HG03095 (cell line): ENCODE measurements at regions not wholly inside any gene's neighbourhood (a gene's known extent, or its start where the extent isn't known, plus 50 kb on each side); places are given as distances from the start of the nearest gene placed in this dataset.
"Not testable (repeated sequence)": the region's sequence is repeated elsewhere in the genome, so short reads cannot be mapped to it uniquely, and the experiment has no call there.

Experiments
- ATAC-seq: cut with Tn5 transposase; IDR thresholded peaks from one replicate; pipeline ENCODE4 v1.9.1; 2021; ENCODE audit warnings: moderate library complexity; ENCODE audit not compliant: unreplicated experiment

DNA sequence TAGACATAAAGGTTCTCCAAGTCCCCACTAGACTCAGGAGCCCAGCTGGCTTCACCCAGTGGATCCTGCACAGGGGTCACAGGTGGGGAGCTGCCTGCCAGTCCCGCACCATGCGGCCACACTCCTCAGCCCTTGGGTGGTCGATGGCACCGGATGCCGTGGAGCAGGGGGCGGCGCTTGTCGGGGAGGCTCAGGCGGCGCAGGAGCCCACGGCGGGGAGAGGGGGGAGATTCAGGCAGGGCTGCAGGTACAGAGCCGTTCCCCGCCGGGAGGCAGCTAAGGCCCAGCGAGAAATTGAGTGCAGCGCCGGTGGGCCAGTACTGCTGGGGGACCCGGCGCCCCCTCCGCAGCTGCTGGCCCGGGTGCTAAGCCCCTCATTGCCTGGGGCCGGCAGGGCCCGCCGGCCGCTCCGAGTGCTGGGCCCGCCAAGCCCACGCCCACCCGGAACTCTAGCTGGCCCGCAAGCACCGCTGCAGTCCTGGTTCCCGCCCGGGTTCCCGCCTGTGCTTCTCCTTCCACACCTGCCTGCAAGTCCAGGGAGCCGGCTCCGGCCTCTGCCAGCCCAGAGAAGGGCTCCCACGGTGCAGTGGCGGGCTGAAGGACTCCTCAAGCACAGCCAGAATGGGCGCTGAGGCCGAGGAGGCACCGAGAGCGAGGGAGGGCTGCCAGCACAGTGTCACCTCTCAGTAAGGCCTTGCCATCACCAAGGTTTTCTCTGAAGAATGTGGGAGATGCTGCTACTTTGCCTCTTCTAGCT, 58.4 kb upstream of the PPP1R12A start:
- no peak for ATAC-seq

DNA sequence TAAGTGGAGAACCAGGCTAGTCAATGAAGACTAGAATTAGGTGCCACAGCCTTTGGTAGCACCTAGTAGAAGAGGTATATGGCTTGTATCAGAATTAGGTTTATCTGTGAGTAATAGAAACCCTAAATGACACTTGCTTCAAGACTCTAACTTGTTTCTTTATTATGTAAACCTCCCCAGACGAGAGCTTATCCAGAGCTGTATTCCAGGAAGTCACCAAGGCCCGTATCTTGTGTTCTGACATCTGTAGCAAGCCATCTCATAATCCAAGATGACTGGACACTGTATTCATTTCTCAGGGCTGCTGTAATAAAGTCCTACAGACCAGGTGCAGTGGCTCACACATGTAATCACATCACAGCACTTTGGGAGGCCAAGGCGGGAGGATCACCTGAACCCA, 56.7 kb upstream of the PPP1R12A start:
- ATAC-seq = no peak

DNA sequence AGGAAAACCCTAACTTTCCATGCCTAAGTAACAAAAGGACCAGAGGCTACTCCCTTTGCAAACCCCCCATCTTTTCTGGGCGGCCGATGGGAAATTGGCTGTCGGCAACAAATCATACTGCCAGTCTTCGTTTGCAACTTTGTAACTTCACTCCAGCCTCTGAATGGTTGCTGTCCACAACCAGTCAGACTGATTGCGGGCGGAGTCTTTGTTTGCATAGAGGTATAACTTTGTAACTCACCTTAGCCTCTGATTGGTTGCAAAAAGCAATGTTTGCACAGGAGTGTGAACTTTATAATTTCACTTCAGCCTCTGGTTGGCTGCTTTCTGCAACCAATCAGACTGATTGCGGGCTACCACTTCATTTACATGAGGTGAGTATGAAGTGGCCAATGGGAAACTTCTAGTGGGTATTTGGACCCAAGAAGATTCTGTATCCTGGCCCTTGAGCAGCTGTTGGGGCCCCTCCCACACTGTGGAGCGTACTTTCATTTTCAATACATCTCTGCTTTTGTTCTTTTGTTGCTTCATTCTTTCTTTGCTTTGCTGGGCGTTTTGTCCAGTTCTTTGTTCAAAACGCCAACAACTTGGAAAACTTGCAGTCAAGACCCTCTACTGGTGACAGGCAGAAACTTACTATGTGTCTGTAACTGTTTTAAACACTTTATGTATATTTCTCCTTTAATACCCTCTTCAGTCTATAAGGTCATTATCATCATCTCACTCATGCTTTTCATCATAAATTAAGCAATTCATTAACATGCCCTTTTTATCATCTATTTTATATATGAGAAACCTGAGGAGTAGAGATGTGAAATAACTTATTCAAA, 55.8 kb upstream of the PPP1R12A start:
- ATAC-seq = not testable (repeated sequence)

DNA sequence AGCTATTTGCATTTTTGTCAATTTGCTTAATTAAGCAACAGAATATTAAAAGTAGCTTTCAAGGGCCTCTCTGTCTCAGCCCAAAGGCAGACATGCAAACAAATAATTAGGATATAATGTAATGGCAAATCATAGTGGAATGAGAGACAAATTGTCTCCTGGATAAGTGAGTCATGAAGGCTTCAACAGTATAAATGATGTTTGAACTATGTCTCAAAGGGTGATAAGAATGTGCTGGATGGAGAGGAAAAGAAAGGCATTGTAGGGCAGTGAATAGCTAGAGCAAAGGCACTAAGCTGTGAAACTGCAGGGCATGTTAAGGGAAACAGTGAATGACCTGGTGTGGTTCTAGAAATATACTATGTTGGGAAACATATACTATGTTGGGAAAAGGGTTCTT, 53.5 kb upstream of the PPP1R12A start:
- ATAC-seq = no peak

DNA sequence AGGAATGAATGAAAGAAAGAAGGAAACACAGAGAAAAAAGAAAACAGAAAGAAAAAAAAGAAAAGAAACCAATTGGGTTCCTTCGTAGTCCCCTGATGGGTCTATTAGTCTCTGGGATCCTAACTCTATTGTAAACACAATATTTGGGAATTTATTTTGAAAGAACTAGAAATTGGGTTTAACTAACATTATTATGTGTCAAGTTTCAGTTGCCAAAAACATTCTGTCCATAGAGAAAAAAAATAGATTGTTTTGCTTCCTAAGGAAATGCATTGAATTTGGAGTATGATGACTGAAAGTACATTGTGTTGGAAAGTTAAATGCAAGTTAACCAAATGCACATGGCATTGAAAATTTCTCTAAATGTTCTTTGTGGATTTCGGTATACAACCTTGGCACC, 52.8 kb upstream of the PPP1R12A start:
- ATAC-seq = no peak
